Activated CD8-positive, alpha-beta T cell treated with anti-CD3 and anti-CD28 coated beads for 36 hours (primary cell): ENCODE measurements at regions not wholly inside any gene's neighbourhood (a gene's known extent, or its start where the extent isn't known, plus 50 kb on each side); places are given as distances from the start of the nearest gene placed in this dataset.

ENCODE experiments used
- ATAC-seq: fragments of 200-7000 bp; cut with Tn5 transposase; one replicate; pipeline ENCODE4 v1.10.0; 2021; ENCODE audit warnings: mild to moderate bottlenecking, moderate library complexity
- CTCF ChIA-PET: fragments of 350-600 bp; sonication (Branson Sonifier 250); formaldehyde crosslinking; loops from one replicate; lab custom pipeline; 2021; ENCODE audit warnings: antibody characterized with exemption; lab: Charles Lee
- POLR2A ChIA-PET: fragments of 350-600 bp; sonication (Branson Sonifier 250); formaldehyde crosslinking; loops from one replicate; lab custom pipeline; 2021; ENCODE audit warnings: antibody characterized with exemption; lab: Charles Lee
- DNase-seq: peaks from one replicate; pipeline ENCODE4 v3.0.0-alpha.2; 2020
- H3K27ac Mint-ChIP-seq: one replicate; pipeline ENCODE4 v1.8.0; 2021; ENCODE audit warnings: mild to moderate bottlenecking, mixed read lengths
- H3K27me3 Mint-ChIP-seq: one replicate; pipeline ENCODE4 v1.8.0; 2021; ENCODE audit warnings: mixed read lengths
- H3K36me3 Mint-ChIP-seq: one replicate; pipeline ENCODE4 v1.8.0; 2021; ENCODE audit warnings: low read depth, mixed read lengths
- H3K4me1 Mint-ChIP-seq: one replicate; pipeline ENCODE4 v1.8.0; 2021; ENCODE audit warnings: low read depth, mixed read lengths
- H3K4me3 Mint-ChIP-seq: one replicate; pipeline ENCODE4 v1.8.0; 2021; ENCODE audit warnings: mild to moderate bottlenecking, moderate library complexity, mixed read lengths
- H3K9me3 Mint-ChIP-seq: one replicate; pipeline ENCODE4 v1.8.0; 2021; ENCODE audit warnings: mixed read lengths
- intact Hi-C: fragments of 100-400 bp; cut with micrococcal nuclease; formaldehyde crosslinking; loops from one replicate; pipeline ENCODE4 v1.10.0; 2022
- TF ChIP-seq, protein P1 (sequence below): fragments of 200-600 bp; IDR thresholded peaks from one replicate; pipeline ENCODE4 v1.8.0; 2022; ENCODE audit warnings: antibody characterized with exemption, mild to moderate bottlenecking

DNA sequence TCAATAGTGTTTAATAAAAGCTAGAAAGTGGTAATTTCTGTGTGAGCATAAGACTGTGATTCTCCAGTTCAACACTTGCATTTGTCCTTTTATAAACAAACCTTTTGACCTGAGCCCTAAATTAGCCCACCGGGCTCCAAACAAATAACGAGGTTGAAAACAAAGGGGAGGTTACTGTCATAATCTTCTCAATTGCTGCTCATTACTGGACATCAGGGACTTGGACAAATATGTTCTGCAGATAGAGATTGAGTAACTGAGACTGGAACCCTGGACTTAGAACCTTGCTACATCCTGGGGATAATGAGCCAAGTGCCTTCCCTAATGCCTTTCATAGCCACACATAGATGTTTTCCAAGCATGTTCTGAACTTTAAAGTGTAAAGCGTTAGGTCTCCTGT, 84.2 kb upstream of the PCSK2 start:
- Mint-ChIP-seq H3K4me1 (no peaks in the 10 kb centered on the region), H3K27me3 (no peaks in the 10 kb centered on the region), H3K27ac (no peak overlapping the region), H3K4me3 (no peak overlapping the region), H3K36me3 (no peaks in the 10 kb centered on the region), H3K9me3 (no peaks in the 10 kb centered on the region)
- no peak for ATAC-seq
- TF ChIP-seq, protein P1, sequence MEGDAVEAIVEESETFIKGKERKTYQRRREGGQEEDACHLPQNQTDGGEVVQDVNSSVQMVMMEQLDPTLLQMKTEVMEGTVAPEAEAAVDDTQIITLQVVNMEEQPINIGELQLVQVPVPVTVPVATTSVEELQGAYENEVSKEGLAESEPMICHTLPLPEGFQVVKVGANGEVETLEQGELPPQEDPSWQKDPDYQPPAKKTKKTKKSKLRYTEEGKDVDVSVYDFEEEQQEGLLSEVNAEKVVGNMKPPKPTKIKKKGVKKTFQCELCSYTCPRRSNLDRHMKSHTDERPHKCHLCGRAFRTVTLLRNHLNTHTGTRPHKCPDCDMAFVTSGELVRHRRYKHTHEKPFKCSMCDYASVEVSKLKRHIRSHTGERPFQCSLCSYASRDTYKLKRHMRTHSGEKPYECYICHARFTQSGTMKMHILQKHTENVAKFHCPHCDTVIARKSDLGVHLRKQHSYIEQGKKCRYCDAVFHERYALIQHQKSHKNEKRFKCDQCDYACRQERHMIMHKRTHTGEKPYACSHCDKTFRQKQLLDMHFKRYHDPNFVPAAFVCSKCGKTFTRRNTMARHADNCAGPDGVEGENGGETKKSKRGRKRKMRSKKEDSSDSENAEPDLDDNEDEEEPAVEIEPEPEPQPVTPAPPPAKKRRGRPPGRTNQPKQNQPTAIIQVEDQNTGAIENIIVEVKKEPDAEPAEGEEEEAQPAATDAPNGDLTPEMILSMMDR: no peak
- ChIA-PET POLR2A (no interaction called here), CTCF (no interaction called here)
- no peak for DNase-seq
- intact Hi-C loops: no loop called here

GRCh38 chr20:17150858-17151257, 76.0 kb upstream of the PCSK2 start:
- ChIA-PET CTCF (no interaction called here), POLR2A (no interaction called here)
- H3K4me3 Mint-ChIP-seq: no peak overlapping the region
- TF ChIP-seq, protein P1: no peak
- no peak overlapping the region for H3K27ac Mint-ChIP-seq
- no peaks in the 10 kb centered on the region for H3K4me1 Mint-ChIP-seq
- peaks cover 3% of the 10 kb centered on the region for H3K9me3 Mint-ChIP-seq
- no peaks in the 10 kb centered on the region for H3K27me3 Mint-ChIP-seq
- intact Hi-C loops: no loop called here
- no peaks in the 10 kb centered on the region for H3K36me3 Mint-ChIP-seq
- ATAC-seq (no peak), DNase-seq (no peak)

- TF ChIP-seq, protein P1: no peak
- Mint-ChIP-seq H3K9me3 (peaks cover 4% of the 10 kb centered on the region), H3K4me1 (no peaks in the 10 kb centered on the region), H3K27ac (no peak overlapping the region), H3K36me3 (no peaks in the 10 kb centered on the region), H3K4me3 (no peak overlapping the region), H3K27me3 (no peaks in the 10 kb centered on the region)
- intact Hi-C loops: no loop called here
- ATAC-seq (no peak), DNase-seq (no peak)
- ChIA-PET POLR2A (no interaction called here), CTCF (no interaction called here)
Measured at GRCh38 chr20:17155401-17155800, 71.4 kb upstream of the PCSK2 start.

DNA sequence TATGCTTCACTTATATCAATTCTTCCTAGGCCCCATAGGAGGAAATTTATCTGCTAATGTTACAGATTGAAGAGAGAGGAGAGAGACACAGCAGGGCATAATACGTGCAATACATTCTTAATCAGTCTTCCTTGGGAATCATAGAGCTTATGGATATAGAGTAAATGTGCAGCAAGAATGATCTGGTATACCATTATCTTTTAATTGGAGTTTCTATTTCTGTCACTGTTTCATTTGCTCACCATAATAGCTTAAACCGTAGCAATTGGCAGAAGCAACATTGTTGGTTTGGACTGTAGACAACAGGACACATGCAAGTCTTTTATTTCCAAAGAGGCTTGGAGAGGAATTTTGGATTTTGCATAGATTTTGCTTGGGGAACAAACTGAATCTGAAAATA, 68.1 kb upstream of the PCSK2 start:
- CTCF ChIA-PET: no interaction called here
- H3K27me3 Mint-ChIP-seq: no peaks in the 10 kb centered on the region
- ATAC-seq (no peak), DNase-seq (no peak)
- H3K9me3 Mint-ChIP-seq: peaks cover 4% of the 10 kb centered on the region
- intact Hi-C loops: no loop called here
- H3K36me3 Mint-ChIP-seq: no peaks in the 10 kb centered on the region
- H3K4me3 Mint-ChIP-seq: no peak overlapping the region
- H3K27ac Mint-ChIP-seq: no peak overlapping the region
- H3K4me1 Mint-ChIP-seq: no peaks in the 10 kb centered on the region
- POLR2A ChIA-PET: no interaction called here
- TF ChIP-seq, protein P1: no peak

- H3K27ac Mint-ChIP-seq: no peak overlapping the region
- H3K4me3 Mint-ChIP-seq: no peak overlapping the region
- intact Hi-C loops: no loop called here
- ChIA-PET POLR2A (no interaction called here), CTCF (no interaction called here)
- no peak for DNase-seq
- no peaks in the 10 kb centered on the region for H3K4me1 Mint-ChIP-seq
- H3K36me3 Mint-ChIP-seq: no peaks in the 10 kb centered on the region
- ATAC-seq: no peak
- H3K9me3 Mint-ChIP-seq: peaks cover 2% of the 10 kb centered on the region
- TF ChIP-seq, protein P1: no peak
- H3K27me3 Mint-ChIP-seq: no peaks in the 10 kb centered on the region
Measured at GRCh38 chr20:17161673-17162481, 65.0 kb upstream of the PCSK2 start.
